ENCODE measurements at regions not wholly inside any gene's neighbourhood (a gene's known extent, or its start where the extent isn't known, plus 50 kb on each side); places are given as distances from the start of the nearest gene placed in this dataset.

- TF ChIP-seq POLR2AphosphoS5 (IDR thresholded peaks at IDR 0.05; ENCODE audit: low read depth) (no peak), CTCF (conservative IDR thresholded peaks at IDR 0.05; ENCODE audit: low read depth in 2 of 2) (no peak), STAT1 (IDR thresholded peaks at IDR 0.05; ENCODE audit: unreplicated experiment) (no peak), CREB1 (CRISPR knock-in tag; IDR thresholded peaks at IDR 0.05; ENCODE audit: low read depth) (no peak), ZNF331 (CRISPR knock-in tag; IDR thresholded peaks at IDR 0.05; ENCODE audit: low read depth) (no peak)
These were observed 61.8 kb upstream of the GORAB start for GRCh38 chr1:170470121-170470520.
